T47D (cell line): ENCODE measurements at regions not wholly inside any gene's neighbourhood (a gene's known extent, or its start where the extent isn't known, plus 50 kb on each side); places are given as distances from the start of the nearest gene placed in this dataset.

ENCODE experiments used
- DNase-seq, 2 experiments: peaks; one replicate each; pipeline versions ENCODE4 v3.0.0 to v3.0.0-alpha.2; 2011 to 2012; ENCODE audit warnings: low read depth in 1 of 2, low spot score in 1 of 2
- JUND ChIP-seq: IDR thresholded peaks from 2 replicates; pipeline ENCODE4 v1.6.1; 2012; ENCODE audit warnings: low read depth
- in situ Hi-C: cut with HindIII; loops from 2 replicates; pipeline ENCODE4 v1.10.0; 2016; ENCODE audit warnings: low sequenced_read_pairs, low pct_unique_long_range_greater_than_20kb

DNA sequence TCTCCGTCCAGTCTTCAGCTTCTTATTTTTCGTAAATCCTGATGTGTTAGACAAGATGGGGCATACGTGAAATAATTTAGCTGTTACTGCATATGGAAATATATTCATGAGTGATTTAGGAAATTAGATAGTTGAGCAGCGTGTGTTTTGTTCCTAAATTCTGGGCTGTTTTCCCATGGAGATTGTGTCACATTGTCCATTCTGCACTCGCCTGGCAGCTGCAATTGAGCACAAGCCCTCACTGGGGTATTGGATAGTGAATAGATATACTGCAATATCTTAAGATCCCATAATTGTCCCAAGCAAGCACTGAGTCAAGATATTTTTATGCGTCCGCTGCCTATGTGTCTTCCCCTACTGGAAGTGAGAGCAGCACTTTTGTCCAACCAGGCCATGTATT, 1027.1 kb upstream of the WWC1 start:
- DNase-seq = no peak
- TF ChIP-seq JUND = no peak
- in situ Hi-C loops = no loop called here

DNA sequence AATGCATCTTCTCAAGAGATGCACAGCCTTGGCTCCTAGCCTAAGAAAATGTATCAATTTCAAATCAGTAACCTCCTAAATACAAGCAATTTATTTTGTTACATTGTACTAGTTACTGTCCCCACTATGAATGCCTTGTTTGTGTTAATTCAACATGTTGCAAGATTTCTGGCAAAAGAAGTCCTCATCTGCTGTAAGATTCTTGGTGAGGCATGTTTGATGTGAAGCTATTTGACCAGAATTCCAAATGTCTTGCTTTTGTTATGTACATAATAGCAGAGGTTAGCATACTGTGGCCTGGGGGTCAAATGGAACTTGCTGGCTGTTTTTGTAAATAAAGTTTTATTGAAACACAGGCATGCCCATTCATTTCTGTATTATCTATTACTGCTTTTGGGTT, 1023.1 kb upstream of the WWC1 start:
- TF ChIP-seq JUND = no peak
- in situ Hi-C loops = no loop called here
- no peak for DNase-seq

DNA sequence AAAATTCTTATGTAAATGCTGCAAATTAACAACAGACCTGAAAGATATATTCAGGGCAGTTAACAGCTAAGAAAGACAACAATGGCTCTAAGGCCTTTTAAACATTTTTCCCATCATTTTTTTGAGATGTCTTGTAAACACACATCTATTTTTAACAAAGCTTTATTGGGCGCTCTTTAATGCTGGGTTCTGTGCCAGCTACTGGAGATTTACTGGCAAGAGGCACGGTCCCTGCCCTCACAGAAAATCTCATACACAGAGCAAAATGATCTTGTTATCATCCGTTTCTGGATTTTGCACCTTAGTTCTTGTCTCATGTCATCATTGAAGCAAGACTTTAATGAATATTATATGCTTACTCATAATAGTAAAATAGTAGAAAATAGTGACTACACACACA, 1022.3 kb upstream of the WWC1 start:
- no peak for DNase-seq
- TF ChIP-seq JUND = no peak
- in situ Hi-C loops = no loop called here

DNA sequence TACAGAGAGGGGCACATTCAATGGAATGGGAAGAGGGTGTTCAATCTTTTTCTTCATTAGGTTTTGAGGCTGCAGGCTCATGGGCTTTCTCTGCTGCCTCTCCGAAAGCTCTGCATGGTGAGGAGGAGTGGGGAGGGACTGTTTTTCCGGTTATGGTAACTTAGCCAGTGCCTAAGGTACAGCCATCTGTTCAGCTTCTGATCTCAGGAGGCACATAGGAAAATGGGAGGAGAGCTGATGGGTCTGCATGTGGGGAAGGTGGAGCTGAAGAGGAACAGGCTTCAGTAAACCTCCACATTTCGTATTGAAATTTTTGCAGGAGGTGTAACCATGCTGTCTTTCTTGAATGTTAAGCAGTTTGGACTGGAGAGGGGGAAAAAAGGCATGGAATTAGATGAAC, 1020.4 kb upstream of the WWC1 start:
- no peak for DNase-seq

DNA sequence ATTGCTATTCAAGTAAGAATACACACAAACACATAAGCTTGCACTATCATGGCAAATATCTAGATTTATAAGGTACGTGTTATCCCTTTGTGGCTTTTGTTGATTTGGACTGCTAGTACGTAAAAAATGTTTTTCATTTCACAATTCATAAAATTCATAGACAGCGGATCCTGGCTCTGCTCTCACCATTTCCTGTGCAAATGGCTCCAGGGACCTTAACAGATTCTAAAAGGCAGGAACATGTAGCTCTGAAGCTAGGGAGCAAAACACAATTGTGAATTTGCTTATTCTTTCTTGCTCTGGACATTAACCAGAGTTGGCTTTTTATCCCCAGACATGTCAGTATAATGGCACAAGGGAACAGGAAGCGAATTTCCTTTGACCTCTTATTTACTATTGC, 1019.9 kb upstream of the WWC1 start:
- in situ Hi-C loops = no loop called here
- no peak for DNase-seq
- no peak for TF ChIP-seq JUND

More for the DNA sequence above, 1020.4 kb upstream of the WWC1 start:
- in situ Hi-C loops = no loop called here
- no peak for TF ChIP-seq JUND

DNA sequence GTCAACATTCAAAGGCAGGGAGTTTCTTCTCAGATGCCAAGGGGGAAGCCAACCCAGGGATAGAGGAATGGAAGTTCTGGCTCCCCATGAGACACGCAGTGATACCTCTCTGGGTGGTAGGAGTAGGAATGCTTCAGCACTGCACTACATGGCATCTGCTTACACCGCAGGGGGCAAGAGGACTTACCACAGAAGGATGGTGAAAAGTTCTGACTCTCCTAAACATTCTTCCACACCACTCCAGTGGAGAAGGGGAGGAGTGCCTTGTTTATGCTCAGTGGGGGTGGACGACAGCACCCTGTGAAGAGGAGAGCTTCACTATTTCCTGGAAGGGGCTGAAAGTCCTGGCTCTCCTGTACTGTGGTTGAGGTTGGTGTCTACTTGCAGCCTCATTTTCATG, 1011.3 kb upstream of the WWC1 start:
- in situ Hi-C loops = no loop called here
- no peak for DNase-seq
- no peak for TF ChIP-seq JUND

DNA sequence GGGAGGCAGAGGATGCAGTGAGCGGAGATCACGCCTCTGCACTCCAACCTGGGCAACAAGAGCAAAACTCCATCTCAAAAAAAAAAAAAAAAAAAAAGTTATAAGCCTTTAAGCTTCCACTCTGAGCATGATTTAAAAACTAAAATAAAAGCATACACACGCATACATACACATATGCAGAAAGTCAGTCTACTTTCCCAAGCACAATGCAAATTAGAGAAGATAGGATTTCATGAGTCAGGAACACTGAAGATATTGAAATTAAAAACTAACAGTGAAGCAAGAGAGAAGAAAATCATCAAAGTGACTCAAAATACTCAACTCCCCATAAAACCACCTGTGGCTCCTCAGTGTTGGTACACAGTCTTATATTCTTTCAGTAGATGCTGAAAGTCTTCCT, 1009.5 kb upstream of the WWC1 start:
- in situ Hi-C loops = no loop called here
- no peak for DNase-seq
- no peak for TF ChIP-seq JUND

DNA sequence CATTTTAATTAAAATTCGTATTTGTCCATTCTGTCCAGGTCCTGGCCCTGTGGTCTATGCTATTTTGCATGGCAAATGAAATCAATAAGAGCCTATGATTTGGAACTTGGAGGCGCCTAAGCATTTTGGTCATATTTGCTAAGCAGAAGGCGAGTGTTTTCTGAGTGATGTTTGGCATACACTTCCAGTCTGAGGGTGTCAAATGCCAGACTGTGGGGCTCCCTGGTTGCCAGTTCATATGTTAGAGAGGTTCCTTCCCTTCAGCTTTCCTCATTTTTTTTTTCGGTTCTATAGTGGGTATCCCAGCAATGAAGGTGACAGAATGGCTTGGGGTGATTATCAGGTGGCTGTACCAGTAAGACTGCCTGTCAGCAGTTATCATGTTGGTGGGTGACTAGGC, 1007.8 kb upstream of the WWC1 start:
- DNase-seq = no peak
- TF ChIP-seq JUND = no peak
- in situ Hi-C loops = no loop called here

DNA sequence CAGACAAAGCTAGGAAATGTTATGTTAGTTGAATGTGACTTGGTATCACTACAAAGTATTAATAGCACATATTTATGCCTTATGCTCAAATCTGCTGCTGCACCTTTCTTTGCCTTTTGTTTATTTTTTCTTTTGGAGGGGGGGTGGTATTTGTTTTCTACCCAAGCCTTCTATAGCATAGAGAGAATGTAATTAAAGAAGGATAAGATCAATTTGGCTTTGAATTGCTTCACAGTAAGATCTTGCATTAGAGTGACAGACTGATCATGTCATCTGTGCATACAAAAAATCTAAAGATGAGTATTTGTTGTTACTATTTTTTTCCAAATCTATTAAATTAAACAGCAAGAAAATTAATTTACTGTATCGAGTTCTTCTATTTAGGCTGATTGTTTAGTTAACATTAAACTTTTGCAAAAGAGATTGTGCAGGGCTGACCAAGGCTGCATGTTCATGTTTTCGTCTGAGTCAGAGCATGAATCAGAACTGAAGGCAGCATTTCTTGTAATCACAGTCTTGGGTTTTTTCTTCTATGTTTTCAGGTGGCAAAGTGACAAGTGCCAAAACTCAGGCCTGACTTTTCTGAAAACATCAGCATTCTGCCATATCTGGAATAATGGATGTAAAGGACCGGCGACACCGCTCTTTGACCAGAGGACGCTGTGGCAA, 1007.1 kb upstream of the WWC1 start:
- no peak for TF ChIP-seq JUND
- in situ Hi-C loops = no loop called here
- DNase-seq = no peak

DNA sequence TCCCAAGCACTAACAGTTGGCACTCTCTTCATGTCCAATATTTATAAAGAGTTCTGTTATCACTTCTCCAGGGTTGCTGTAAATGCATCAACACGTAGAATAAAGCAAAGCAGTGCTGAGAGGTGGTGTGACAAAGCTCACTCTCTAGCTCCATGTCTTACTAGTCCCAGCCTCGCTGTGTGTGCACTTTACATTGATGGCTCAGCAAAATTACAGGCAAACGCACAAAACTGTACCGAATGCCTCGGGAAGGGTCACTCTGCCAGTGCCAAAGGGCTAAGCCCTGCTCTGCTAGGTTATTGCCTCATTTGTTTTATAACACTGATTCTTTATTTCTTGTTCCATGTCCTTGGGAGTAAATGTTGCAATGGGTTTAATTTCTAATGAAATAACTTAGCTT, 1005.9 kb upstream of the WWC1 start:
- no peak for TF ChIP-seq JUND
- in situ Hi-C loops = no loop called here
- DNase-seq = no peak

DNA sequence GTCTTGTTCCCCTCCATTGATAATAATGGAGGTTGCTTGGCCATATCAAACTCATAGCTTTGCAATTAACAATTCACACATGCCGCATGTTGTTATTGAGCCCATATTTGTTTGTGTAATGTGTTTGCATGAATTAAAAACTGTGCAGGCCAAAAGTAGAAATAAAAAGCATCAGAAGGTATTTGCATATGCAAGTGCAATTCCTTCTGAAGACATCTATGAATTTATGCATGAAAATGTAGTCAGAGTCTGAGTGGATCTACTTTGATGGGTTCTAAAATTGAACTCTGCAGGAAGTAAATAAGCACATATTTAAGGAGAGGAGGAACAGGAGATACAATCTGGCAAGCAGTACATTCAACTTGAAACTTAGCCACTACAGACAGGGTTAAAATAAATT, 1004.6 kb upstream of the WWC1 start:
- TF ChIP-seq JUND = no peak
- no peak for DNase-seq
- in situ Hi-C loops = no loop called here

DNA sequence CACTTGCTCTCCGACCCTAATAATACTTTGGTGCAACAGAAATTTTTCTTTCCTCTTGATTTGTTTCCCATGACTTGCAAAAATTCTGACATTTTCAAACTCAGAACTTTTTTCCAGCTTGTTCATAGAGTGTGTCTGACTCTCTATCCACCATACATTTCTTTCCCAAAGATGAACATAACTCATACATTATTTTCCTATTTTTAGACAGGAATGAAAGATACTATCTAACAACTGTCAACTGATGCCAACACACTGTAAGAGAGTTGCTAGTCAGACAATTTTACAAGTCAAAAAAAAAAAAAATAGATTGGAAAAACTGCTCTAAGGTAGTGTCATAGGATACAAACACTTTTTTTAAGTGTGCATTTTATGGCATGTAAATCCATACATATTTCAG, 1001.0 kb upstream of the WWC1 start:
- in situ Hi-C loops = no loop called here
- TF ChIP-seq JUND = no peak

DNA sequence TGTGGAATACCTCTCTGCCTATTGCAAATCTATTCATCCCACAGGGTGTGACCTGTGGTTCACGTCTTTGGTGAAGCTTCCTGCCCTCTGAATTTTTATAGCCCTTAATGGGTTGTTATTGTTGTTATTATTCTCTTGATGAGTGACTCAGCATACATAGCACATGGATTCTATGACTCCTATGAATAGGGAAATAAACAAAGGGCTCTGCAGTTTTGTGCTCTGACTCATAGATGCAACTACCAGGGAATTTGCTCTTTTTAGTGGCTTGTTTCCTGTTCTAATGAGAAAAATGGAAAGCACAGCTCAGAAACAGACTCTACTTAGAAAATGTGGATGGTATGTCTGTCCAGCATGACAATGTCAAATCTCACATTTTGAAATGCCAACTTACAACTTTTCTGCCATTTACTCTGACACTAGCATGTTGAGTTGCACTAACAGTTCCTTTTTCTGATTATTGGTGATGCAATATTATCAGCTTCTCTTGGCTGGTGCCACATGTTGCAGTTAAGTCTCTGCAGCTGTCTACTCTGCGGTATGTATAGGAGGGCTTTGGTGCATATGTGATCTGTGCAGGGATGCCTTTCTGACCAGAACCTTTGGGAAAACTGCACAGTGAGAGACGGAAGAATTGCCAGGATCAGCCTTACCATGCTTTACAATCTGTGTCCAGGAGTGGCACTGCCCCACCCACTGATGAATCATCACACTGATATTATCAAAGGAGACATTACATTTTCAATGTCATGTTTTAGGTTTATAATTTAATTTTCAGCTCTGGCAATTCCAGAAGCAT, 996.4 kb upstream of the WWC1 start:
- in situ Hi-C loops = no loop called here
- DNase-seq = no peak
- TF ChIP-seq JUND = no peak

More for the DNA sequence above, 1001.0 kb upstream of the WWC1 start:
- no peak for DNase-seq

DNA sequence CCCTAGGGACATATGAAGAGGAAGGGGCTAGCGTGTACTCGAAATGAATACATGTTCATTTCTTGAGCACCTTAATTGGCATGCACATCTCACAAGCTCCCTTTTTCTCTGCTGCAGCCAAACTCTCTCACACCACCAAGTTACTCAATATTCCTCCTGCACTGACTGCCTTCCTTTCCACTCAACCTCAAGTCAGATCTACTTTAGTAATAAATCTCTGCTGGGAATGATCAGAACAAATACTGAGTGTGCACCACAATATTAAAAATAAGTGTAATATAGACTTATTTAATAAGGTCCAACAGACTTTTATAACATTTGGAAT, 995.8 kb upstream of the WWC1 start:
- TF ChIP-seq JUND = no peak
- in situ Hi-C loops = no loop called here
- DNase-seq = no peak
